ENCODE measurements at regions not wholly inside any gene's neighbourhood (a gene's known extent, or its start where the extent isn't known, plus 50 kb on each side); places are given as distances from the start of the nearest gene placed in this dataset.

DNA sequence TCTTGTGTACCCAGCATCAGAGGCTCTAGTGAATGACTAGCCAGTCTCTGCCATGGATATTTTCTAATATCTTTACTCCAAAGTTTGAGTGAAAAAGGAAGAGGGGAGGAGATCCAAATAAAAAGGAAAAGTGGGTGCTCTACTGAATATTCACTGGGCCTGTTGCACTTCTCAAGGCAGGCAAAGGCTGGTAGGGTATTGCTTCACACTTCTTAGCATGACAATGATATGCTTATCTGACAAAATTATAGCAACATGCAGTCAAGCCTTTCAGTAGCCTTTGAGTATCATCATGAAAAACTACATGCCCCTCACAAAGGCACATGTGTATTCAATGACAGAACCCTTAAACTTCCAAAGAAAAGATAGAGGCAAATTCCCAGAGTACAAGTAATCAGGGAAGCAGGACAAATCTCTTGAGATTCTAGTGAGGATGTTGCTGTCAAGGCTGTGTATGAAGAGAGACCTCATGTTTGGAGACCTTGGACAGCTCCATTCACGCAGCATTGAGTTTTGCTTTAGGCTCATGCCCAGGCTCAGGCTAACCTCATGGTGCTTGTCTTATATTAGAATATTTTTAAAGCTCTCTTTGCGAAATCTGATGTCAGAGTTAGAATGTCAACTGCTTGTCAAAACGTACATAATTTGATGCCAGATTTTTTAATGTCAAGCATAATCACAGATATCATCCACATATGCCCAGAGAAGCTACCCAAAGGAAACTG is 506.9 kb downstream of the OCA2 start:
- TF ChIP-seq, protein P1, sequence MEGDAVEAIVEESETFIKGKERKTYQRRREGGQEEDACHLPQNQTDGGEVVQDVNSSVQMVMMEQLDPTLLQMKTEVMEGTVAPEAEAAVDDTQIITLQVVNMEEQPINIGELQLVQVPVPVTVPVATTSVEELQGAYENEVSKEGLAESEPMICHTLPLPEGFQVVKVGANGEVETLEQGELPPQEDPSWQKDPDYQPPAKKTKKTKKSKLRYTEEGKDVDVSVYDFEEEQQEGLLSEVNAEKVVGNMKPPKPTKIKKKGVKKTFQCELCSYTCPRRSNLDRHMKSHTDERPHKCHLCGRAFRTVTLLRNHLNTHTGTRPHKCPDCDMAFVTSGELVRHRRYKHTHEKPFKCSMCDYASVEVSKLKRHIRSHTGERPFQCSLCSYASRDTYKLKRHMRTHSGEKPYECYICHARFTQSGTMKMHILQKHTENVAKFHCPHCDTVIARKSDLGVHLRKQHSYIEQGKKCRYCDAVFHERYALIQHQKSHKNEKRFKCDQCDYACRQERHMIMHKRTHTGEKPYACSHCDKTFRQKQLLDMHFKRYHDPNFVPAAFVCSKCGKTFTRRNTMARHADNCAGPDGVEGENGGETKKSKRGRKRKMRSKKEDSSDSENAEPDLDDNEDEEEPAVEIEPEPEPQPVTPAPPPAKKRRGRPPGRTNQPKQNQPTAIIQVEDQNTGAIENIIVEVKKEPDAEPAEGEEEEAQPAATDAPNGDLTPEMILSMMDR (IDR thresholded peaks at IDR 0.05): no peak
- TF ChIP-seq EZH2phosphoT487 (IDR thresholded peaks at IDR 0.05): no peak

All from neural progenitor cell (in vitro differentiated cells).